ENCODE measurements at regions not wholly inside any gene's neighbourhood (a gene's known extent, or its start where the extent isn't known, plus 50 kb on each side); places are given as distances from the start of the nearest gene placed in this dataset.

GRCh38 chr1:104932030-104932915 lies 1182.6 kb downstream of the AMY1C start:
- ATAC-seq (ENCODE audit: insufficient number of reproducible peaks, low FRiP score, low read depth), result no peak
- no peaks in the 10 kb centered on the region for H3K4me1 ChIP-seq (ENCODE audit: control insufficient read depth in 1 of 2, low read depth in 2 of 2)

DNA sequence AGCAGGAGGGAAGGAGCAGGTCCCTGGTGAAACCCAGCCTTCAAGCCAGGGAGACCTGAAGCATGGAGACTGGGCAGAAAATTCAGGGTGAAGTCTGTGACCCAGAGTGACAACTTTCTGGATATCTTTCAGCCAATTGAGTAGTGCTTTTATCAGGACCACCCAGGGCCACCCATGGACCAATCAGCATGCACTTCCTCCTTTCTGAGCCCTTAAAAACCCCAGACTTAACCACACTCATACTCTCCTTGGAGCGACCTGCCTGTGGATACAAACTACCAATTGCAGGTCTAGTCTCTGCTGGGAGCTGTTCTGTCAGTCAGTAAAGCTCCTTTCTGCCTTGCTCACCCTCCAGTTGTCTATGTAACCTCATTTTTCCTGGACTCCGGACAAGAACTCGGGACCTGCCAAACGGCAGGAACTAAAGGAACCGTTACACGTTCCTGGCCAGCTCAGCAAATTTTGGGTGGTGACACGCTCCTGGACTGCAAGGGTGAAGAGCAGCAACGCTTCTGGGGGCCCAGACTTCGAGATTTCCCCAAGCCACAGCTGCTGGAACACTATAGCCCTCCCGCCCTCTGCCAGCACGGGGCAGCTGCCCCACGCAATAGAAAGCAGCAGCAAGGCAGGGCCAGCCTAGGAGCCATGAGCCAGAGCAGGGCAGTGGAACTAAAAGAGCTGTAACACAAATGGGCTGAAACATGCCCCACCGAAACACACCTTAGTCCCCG lies 1183.4 kb downstream of the AMY1C start:
- TF ChIP-seq CTCF (IDR thresholded peaks at IDR 0.05), result no peak
- H3K36me3 ChIP-seq, result no peaks in the 10 kb centered on the region
- H3K27me3 ChIP-seq (replicated peaks; ENCODE audit: insufficient read depth), result no peaks in the 10 kb centered on the region
- DNase-seq (ENCODE audit: low spot score), result no peak
- H3K27ac ChIP-seq, result no peak overlapping the region
- H3K4me3 ChIP-seq, result no peak overlapping the region
- no peak for ATAC-seq (ENCODE audit: insufficient number of reproducible peaks, low FRiP score, low read depth)
- no peaks in the 10 kb centered on the region for H3K9me3 ChIP-seq
- H3K4me1 ChIP-seq (ENCODE audit: control insufficient read depth in 1 of 2, low read depth in 2 of 2), result no peaks in the 10 kb centered on the region

More at GRCh38 chr1:104932030-104932915, 1182.6 kb downstream of the AMY1C start:
- H3K27ac ChIP-seq, result no peak overlapping the region
- TF ChIP-seq CTCF (IDR thresholded peaks at IDR 0.05), result no peak
- H3K4me3 ChIP-seq, result no peak overlapping the region
- H3K27me3 ChIP-seq (replicated peaks; ENCODE audit: insufficient read depth), result no peaks in the 10 kb centered on the region
- H3K36me3 ChIP-seq, result no peaks in the 10 kb centered on the region
- no peak for DNase-seq (ENCODE audit: low spot score)
- H3K9me3 ChIP-seq, result no peaks in the 10 kb centered on the region

- Histone ChIP-seq H3K9me3 (no peaks in the 10 kb centered on the region), H3K27me3 (replicated peaks; ENCODE audit: insufficient read depth) (no peaks in the 10 kb centered on the region), H3K4me3 (no peak overlapping the region), H3K4me1 (ENCODE audit: control insufficient read depth in 1 of 2, low read depth in 2 of 2) (no peaks in the 10 kb centered on the region), H3K36me3 (no peaks in the 10 kb centered on the region), H3K27ac (no peak overlapping the region)
- DNase-seq (ENCODE audit: low spot score) (no peak), ATAC-seq (ENCODE audit: insufficient number of reproducible peaks, low FRiP score, low read depth) (no peak)
- TF ChIP-seq CTCF (IDR thresholded peaks at IDR 0.05), result no peak
These were observed 1184.1 kb downstream of the AMY1C start for GRCh38 chr1:104933846-104934245.

DNA sequence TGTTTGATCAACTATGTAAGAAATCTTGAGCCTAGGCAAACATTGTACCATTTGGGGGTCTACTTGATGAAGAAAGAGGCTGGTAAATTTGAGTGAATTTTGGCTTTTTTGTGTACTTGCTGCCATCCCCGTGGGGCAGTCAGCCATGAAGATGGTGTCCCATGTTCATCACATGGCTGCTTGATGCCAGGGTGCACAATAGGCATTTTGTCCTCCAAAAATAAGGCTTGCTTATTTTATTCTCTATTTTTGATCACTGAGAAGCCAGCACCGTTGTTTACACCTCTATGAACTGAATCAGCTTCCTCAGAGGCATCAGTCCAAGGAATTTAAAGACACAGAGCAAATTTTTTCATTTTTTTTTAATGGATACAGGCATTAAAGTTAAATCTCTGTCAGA lies 1195.7 kb downstream of the AMY1C start:
- TF ChIP-seq CTCF (IDR thresholded peaks at IDR 0.05), result no peak
- ATAC-seq (ENCODE audit: insufficient number of reproducible peaks, low FRiP score, low read depth), result no peak
- Histone ChIP-seq H3K4me3 (no peak overlapping the region), H3K9me3 (no peaks in the 10 kb centered on the region), H3K27me3 (replicated peaks; ENCODE audit: insufficient read depth) (no peaks in the 10 kb centered on the region), H3K36me3 (no peaks in the 10 kb centered on the region), H3K4me1 (ENCODE audit: control insufficient read depth in 1 of 2, low read depth in 2 of 2) (no peaks in the 10 kb centered on the region), H3K27ac (no peak overlapping the region)
- DNase-seq (ENCODE audit: low spot score), result no peak

DNA sequence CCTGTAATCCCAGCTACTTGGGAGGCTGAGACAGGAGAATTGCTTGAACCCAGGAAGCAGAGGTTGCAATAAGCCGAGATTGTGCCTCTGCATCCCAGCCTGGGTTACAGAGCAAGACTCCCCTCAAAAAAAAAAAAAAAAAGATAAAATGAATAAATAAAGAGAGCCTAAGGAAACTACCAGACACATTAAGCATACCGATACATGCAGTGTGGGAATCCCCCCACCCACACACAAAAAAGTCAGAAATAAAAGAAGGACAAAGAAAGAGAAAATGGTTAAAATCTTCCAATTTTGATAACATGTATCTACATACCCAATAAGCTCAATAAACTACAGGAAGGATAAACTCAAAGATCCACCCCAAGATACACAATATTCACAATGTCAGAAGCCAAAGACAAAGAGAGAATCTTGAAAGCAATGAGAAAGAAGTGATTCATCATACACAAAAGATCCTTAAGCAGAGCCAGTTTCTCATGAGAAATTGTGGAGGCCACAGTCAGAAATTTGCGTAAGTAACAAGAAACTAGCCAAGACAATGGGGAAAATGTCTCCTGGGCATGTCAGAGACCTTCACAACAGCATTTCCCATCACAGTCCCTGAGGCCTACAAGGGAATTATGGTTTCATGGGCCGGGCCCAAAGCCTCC lies 1197.0 kb downstream of the AMY1C start:
- DNase-seq (ENCODE audit: low spot score) (no peak), ATAC-seq (ENCODE audit: insufficient number of reproducible peaks, low FRiP score, low read depth) (no peak)
- no peaks in the 10 kb centered on the region for H3K9me3 ChIP-seq
- H3K36me3 ChIP-seq, result no peaks in the 10 kb centered on the region
- no peak overlapping the region for H3K27ac ChIP-seq
- no peak for TF ChIP-seq CTCF (IDR thresholded peaks at IDR 0.05)
- no peaks in the 10 kb centered on the region for H3K4me1 ChIP-seq (ENCODE audit: control insufficient read depth in 1 of 2, low read depth in 2 of 2)
- no peaks in the 10 kb centered on the region for H3K27me3 ChIP-seq (replicated peaks; ENCODE audit: insufficient read depth)
- H3K4me3 ChIP-seq, result no peak overlapping the region

All from thoracic aorta (tissue), 2 donors.